ENCODE measurements at regions not wholly inside any gene's neighbourhood (a gene's known extent, or its start where the extent isn't known, plus 50 kb on each side); places are given as distances from the start of the nearest gene placed in this dataset.

- CTCF ChIA-PET: no interaction called here
- peaks cover 2% of the 10 kb centered on the region for H3K27me3 Mint-ChIP-seq
- POLR2A ChIA-PET: no interaction called here
- ATAC-seq (no peak), DNase-seq (no peak)
- H3K4me1 Mint-ChIP-seq: no peaks in the 10 kb centered on the region
- no peak overlapping the region for H3K27ac Mint-ChIP-seq
- intact Hi-C loops (cut with DNase I, micrococcal nuclease): no loop called here
- no peak overlapping the region for H3K4me3 Mint-ChIP-seq
- no peaks in the 10 kb centered on the region for H3K36me3 Mint-ChIP-seq (ENCODE audit: low read depth)
- H3K9me3 Mint-ChIP-seq (ENCODE audit: low read depth): no peaks in the 10 kb centered on the region
These were observed 120.9 kb upstream of the ST6GAL2 start for GRCh38 chr2:107006836-107007235.

- ChIA-PET CTCF (no interaction called here), POLR2A (no interaction called here)
- Mint-ChIP-seq H3K36me3 (ENCODE audit: low read depth) (no peaks in the 10 kb centered on the region), H3K27me3 (peaks cover 2% of the 10 kb centered on the region), H3K27ac (no peak overlapping the region), H3K4me1 (no peaks in the 10 kb centered on the region), H3K9me3 (ENCODE audit: low read depth) (no peaks in the 10 kb centered on the region), H3K4me3 (no peak overlapping the region)
- DNase-seq: no peak
- intact Hi-C loops (cut with DNase I, micrococcal nuclease): no loop called here
- ATAC-seq: no peak
These were observed 122.0 kb upstream of the ST6GAL2 start for GRCh38 chr2:107007927-107008326.

- Mint-ChIP-seq H3K36me3 (ENCODE audit: low read depth) (no peaks in the 10 kb centered on the region), H3K4me1 (no peaks in the 10 kb centered on the region), H3K27me3 (no peaks in the 10 kb centered on the region), H3K27ac (no peak overlapping the region), H3K9me3 (ENCODE audit: low read depth) (no peaks in the 10 kb centered on the region), H3K4me3 (no peak overlapping the region)
- POLR2A ChIA-PET: no interaction called here
- CTCF ChIA-PET: interaction anchor here (0.5 kb wide), 1 partner anchor 31 kb away, joined by 3 read pairs; no protein-coding TSS in a partner anchor
- intact Hi-C loops (cut with DNase I, micrococcal nuclease): no loop called here
- no peak for ATAC-seq
- no peak for DNase-seq
These were observed 122.9 kb upstream of the ST6GAL2 start for GRCh38 chr2:107008843-107009242.

- no peak for DNase-seq
- Mint-ChIP-seq H3K27ac (no peak overlapping the region), H3K4me3 (no peak overlapping the region), H3K27me3 (no peaks in the 10 kb centered on the region), H3K36me3 (ENCODE audit: low read depth) (no peaks in the 10 kb centered on the region), H3K9me3 (ENCODE audit: low read depth) (no peaks in the 10 kb centered on the region), H3K4me1 (no peaks in the 10 kb centered on the region)
- no peak for ATAC-seq
- POLR2A ChIA-PET: no interaction called here
- CTCF ChIA-PET: interaction anchor here (0.5 kb wide), 1 partner anchor 31 kb away, joined by 3 read pairs; no protein-coding TSS in a partner anchor
- intact Hi-C loops (cut with DNase I, micrococcal nuclease): no loop called here
These were observed 123.3 kb upstream of the ST6GAL2 start for GRCh38 chr2:107009275-107009674.

GRCh38 chr2:107012714-107013306 is 126.8 kb upstream of the ST6GAL2 start:
- Mint-ChIP-seq H3K27me3 (peaks cover 2% of the 10 kb centered on the region), H3K36me3 (ENCODE audit: low read depth) (no peaks in the 10 kb centered on the region), H3K9me3 (ENCODE audit: low read depth) (no peaks in the 10 kb centered on the region), H3K4me3 (no peak overlapping the region), H3K4me1 (no peaks in the 10 kb centered on the region), H3K27ac (no peak overlapping the region)
- ChIA-PET POLR2A (no interaction called here), CTCF (no interaction called here)
- intact Hi-C loops (cut with DNase I, micrococcal nuclease): no loop called here
- DNase-seq: no peak
- ATAC-seq: no peak

GRCh38 chr2:107013884-107014283 is 127.9 kb upstream of the ST6GAL2 start:
- DNase-seq (no peak), ATAC-seq (no peak)
- CTCF ChIA-PET: no interaction called here
- Mint-ChIP-seq H3K27me3 (peaks cover 2% of the 10 kb centered on the region), H3K27ac (no peak overlapping the region), H3K9me3 (ENCODE audit: low read depth) (no peaks in the 10 kb centered on the region), H3K4me1 (no peaks in the 10 kb centered on the region), H3K4me3 (no peak overlapping the region), H3K36me3 (ENCODE audit: low read depth) (no peaks in the 10 kb centered on the region)
- POLR2A ChIA-PET: no interaction called here
- intact Hi-C loops (cut with DNase I, micrococcal nuclease): no loop called here

GRCh38 chr2:107018366-107018765 is 132.4 kb upstream of the ST6GAL2 start:
- DNase-seq (no peak), ATAC-seq (no peak)
- Mint-ChIP-seq H3K9me3 (ENCODE audit: low read depth) (no peaks in the 10 kb centered on the region), H3K27me3 (peaks cover 2% of the 10 kb centered on the region), H3K27ac (no peak overlapping the region), H3K4me3 (no peak overlapping the region), H3K4me1 (no peaks in the 10 kb centered on the region), H3K36me3 (ENCODE audit: low read depth) (no peaks in the 10 kb centered on the region)
- CTCF ChIA-PET: no interaction called here
- POLR2A ChIA-PET: no interaction called here
- intact Hi-C loops (cut with DNase I, micrococcal nuclease): no loop called here

- DNase-seq: no peak
- no peaks in the 10 kb centered on the region for H3K4me1 Mint-ChIP-seq
- no peak overlapping the region for H3K4me3 Mint-ChIP-seq
- ChIA-PET CTCF (interaction anchor here (0.7 kb wide), 1 partner anchor 1912 kb away, joined by 3 read pairs; no protein-coding TSS in a partner anchor), POLR2A (no interaction called here)
- ATAC-seq: no peak
- no peak overlapping the region for H3K27ac Mint-ChIP-seq
- H3K27me3 Mint-ChIP-seq: no peaks in the 10 kb centered on the region
- intact Hi-C loops (cut with DNase I, micrococcal nuclease): no loop called here
- no peaks in the 10 kb centered on the region for H3K9me3 Mint-ChIP-seq (ENCODE audit: low read depth)
- H3K36me3 Mint-ChIP-seq (ENCODE audit: low read depth): no peaks in the 10 kb centered on the region
These were observed 134.4 kb upstream of the ST6GAL2 start for GRCh38 chr2:107020392-107020791.

GRCh38 chr2:107024269-107024668 is 138.3 kb upstream of the ST6GAL2 start:
- no peaks in the 10 kb centered on the region for H3K27me3 Mint-ChIP-seq
- ATAC-seq (no peak), DNase-seq (no peak)
- no peaks in the 10 kb centered on the region for H3K36me3 Mint-ChIP-seq (ENCODE audit: low read depth)
- intact Hi-C loops (cut with DNase I, micrococcal nuclease): no loop called here
- no peak overlapping the region for H3K27ac Mint-ChIP-seq
- no peaks in the 10 kb centered on the region for H3K4me1 Mint-ChIP-seq
- ChIA-PET POLR2A (no interaction called here), CTCF (no interaction called here)
- H3K9me3 Mint-ChIP-seq (ENCODE audit: low read depth): peaks cover 2% of the 10 kb centered on the region
- no peak overlapping the region for H3K4me3 Mint-ChIP-seq

- ChIA-PET CTCF (no interaction called here), POLR2A (no interaction called here)
- Mint-ChIP-seq H3K27ac (no peak overlapping the region), H3K27me3 (no peaks in the 10 kb centered on the region), H3K36me3 (ENCODE audit: low read depth) (no peaks in the 10 kb centered on the region), H3K9me3 (ENCODE audit: low read depth) (peaks cover 3% of the 10 kb centered on the region), H3K4me1 (no peaks in the 10 kb centered on the region), H3K4me3 (no peak overlapping the region)
- intact Hi-C loops (cut with DNase I, micrococcal nuclease): no loop called here
- DNase-seq (no peak), ATAC-seq (no peak)
These were observed 139.4 kb upstream of the ST6GAL2 start for GRCh38 chr2:107025291-107025857.

- DNase-seq (no peak), ATAC-seq (no peak)
- CTCF ChIA-PET: no interaction called here
- Mint-ChIP-seq H3K27me3 (no peaks in the 10 kb centered on the region), H3K27ac (no peak overlapping the region), H3K4me1 (no peaks in the 10 kb centered on the region), H3K36me3 (ENCODE audit: low read depth) (no peaks in the 10 kb centered on the region), H3K4me3 (no peak overlapping the region), H3K9me3 (ENCODE audit: low read depth) (peaks cover 3% of the 10 kb centered on the region)
- intact Hi-C loops (cut with DNase I, micrococcal nuclease): no loop called here
- POLR2A ChIA-PET: no interaction called here
These were observed 140.0 kb upstream of the ST6GAL2 start for GRCh38 chr2:107025869-107026380.

GRCh38 chr2:107027205-107027604 is 141.2 kb upstream of the ST6GAL2 start:
- Mint-ChIP-seq H3K9me3 (ENCODE audit: low read depth) (peaks cover 3% of the 10 kb centered on the region), H3K36me3 (ENCODE audit: low read depth) (no peaks in the 10 kb centered on the region), H3K27me3 (no peaks in the 10 kb centered on the region), H3K4me1 (no peaks in the 10 kb centered on the region), H3K4me3 (no peak overlapping the region), H3K27ac (no peak overlapping the region)
- intact Hi-C loops (cut with DNase I, micrococcal nuclease): no loop called here
- ATAC-seq (no peak), DNase-seq (no peak)
- POLR2A ChIA-PET: no interaction called here
- CTCF ChIA-PET: no interaction called here
